IMR-90 (cell line): ENCODE measurements at regions not wholly inside any gene's neighbourhood (a gene's known extent, or its start where the extent isn't known, plus 50 kb on each side); places are given as distances from the start of the nearest gene placed in this dataset.

ENCODE experiments used
- ATAC-seq: fragments of 200-7000 bp; cut with Tn5 transposase; 2 replicates; pipeline ENCODE4 v1.9.1; 2020; ENCODE audit warnings: low read depth, mild to moderate bottlenecking, moderate library complexity
- BruUV-seq: library from RNA; stranded (reverse); fragments of 400-500 nt; replicated peaks from 2 replicates; lab custom pipeline; 2021; lab: Mats Ljungman, UMichigan
- CTCF ChIA-PET: fragments of 300-600 bp; formaldehyde crosslinking; extraction: SDS; loops from one replicate; lab custom pipeline; 2021; ENCODE audit warnings: antibody characterized with exemption; lab: Yijun Ruan, JAX
- POLR2A ChIA-PET: fragments of 300-600 bp; sonication (Branson Sonifier 250); formaldehyde crosslinking; loops from one replicate; lab custom pipeline; 2022; ENCODE audit warnings: antibody characterized with exemption; ENCODE audit not compliant: unreplicated experiment; lab: Charles Lee
- DNase-seq: peaks from one replicate; pipeline ENCODE4 v3.0.0; 2013
- H2AFZ ChIP-seq: replicated peaks from 2 replicates; pipeline ENCODE3; 2013; ENCODE audit warnings: low read length, mild to moderate bottlenecking; ENCODE audit not compliant: poor library complexity
- H2AK5ac ChIP-seq: 2 replicates; pipeline ENCODE4 v1.6.1; 2013; ENCODE audit warnings: low read depth, low read length, inconsistent platforms
- H2AK9ac ChIP-seq: replicated peaks from 2 replicates; pipeline ENCODE3; 2013; ENCODE audit warnings: mild to moderate bottlenecking, low read depth, low read length, moderate library complexity; ENCODE audit not compliant: poor library complexity
- H2BK120ac ChIP-seq: 2 replicates; pipeline ENCODE4 v1.6.1; 2013; ENCODE audit warnings: low read depth, low read length, inconsistent platforms
- H2BK15ac ChIP-seq: 3 replicates; pipeline ENCODE4 v1.6.1; 2013; ENCODE audit warnings: low read depth, low read length, inconsistent platforms
- H2BK20ac ChIP-seq: 2 replicates; pipeline ENCODE4 v1.6.1; 2013; ENCODE audit warnings: low read depth, mild to moderate bottlenecking, inconsistent platforms, low read length, moderate library complexity
- H2BK5ac ChIP-seq: 2 replicates; pipeline ENCODE4 v1.6.1; 2013; ENCODE audit warnings: mild to moderate bottlenecking, low read depth, low read length, inconsistent platforms; ENCODE audit not compliant: poor library complexity, severe bottlenecking
- H3K14ac ChIP-seq: replicated peaks from 2 replicates; pipeline ENCODE4 v1.6.1; 2013; ENCODE audit warnings: low read depth, low read length, inconsistent platforms
- H3K18ac ChIP-seq: 2 replicates; pipeline ENCODE4 v1.6.1; 2013; ENCODE audit warnings: low read depth, low read length, control low read depth
- H3K23ac ChIP-seq: 2 replicates; pipeline ENCODE4 v1.6.1; 2013; ENCODE audit warnings: low read depth, low read length, inconsistent platforms
- H3K27ac ChIP-seq: 2 replicates; pipeline ENCODE4 v1.5.1; 2013; ENCODE audit warnings: mild to moderate bottlenecking, control low read depth, low read length; ENCODE audit not compliant: insufficient read depth
- H3K27me3 ChIP-seq: 2 replicates; pipeline ENCODE4 v1.6.1; 2013; ENCODE audit warnings: low read length; ENCODE audit not compliant: control insufficient read depth, insufficient read depth
- H3K36me3 ChIP-seq: 2 replicates; pipeline ENCODE4 v1.6.1; 2013; ENCODE audit warnings: low read length, mixed read lengths; ENCODE audit not compliant: control insufficient read depth, insufficient read depth
- H3K4ac ChIP-seq: 2 replicates; pipeline ENCODE4 v1.6.1; 2013; ENCODE audit warnings: low read depth, low read length, inconsistent platforms
- H3K4me1 ChIP-seq: 2 replicates; pipeline ENCODE4 v1.6.1; 2013; ENCODE audit warnings: low read length, mixed read lengths; ENCODE audit not compliant: control insufficient read depth, insufficient read depth
- H3K4me2 ChIP-seq: 2 replicates; pipeline ENCODE4 v1.6.1; 2013; ENCODE audit warnings: low read depth, mild to moderate bottlenecking, control low read depth, low read length, moderate library complexity
- H3K4me3 ChIP-seq: 2 replicates; pipeline ENCODE4 v1.5.1; 2013; ENCODE audit warnings: low read depth, mild to moderate bottlenecking, control low read depth, low read length, moderate library complexity; ENCODE audit not compliant: insufficient read depth
- H3K56ac ChIP-seq: 2 replicates; pipeline ENCODE4 v1.6.1; 2013; ENCODE audit warnings: low read length, inconsistent platforms; ENCODE audit not compliant: insufficient read depth; ENCODE audit errors: extremely low read depth
- H3K79me1 ChIP-seq, 2 experiments: 2 replicates each; pipeline ENCODE4 v1.6.1; 2013; ENCODE audit warnings: low read length in 2 of 2, inconsistent platforms in 1 of 2, low read depth in 1 of 2
- H3K9ac ChIP-seq: 2 replicates; pipeline ENCODE4 v1.6.1; 2013; ENCODE audit warnings: low read depth, low read length, control low read depth
- H3K9me1 ChIP-seq: 2 replicates; pipeline ENCODE4 v1.6.1; 2013; ENCODE audit warnings: low read length, inconsistent platforms; ENCODE audit not compliant: insufficient read depth
- H3K9me3 ChIP-seq: 2 replicates; pipeline ENCODE4 v1.6.1; 2013; ENCODE audit warnings: low read length; ENCODE audit not compliant: control insufficient read depth, insufficient read depth
- H4K20me1 ChIP-seq: 2 replicates; pipeline ENCODE4 v1.6.1; 2013; ENCODE audit warnings: low read length, inconsistent platforms; ENCODE audit not compliant: insufficient read depth
- H4K5ac ChIP-seq: 2 replicates; pipeline ENCODE4 v1.6.1; 2013; ENCODE audit warnings: mild to moderate bottlenecking, low read depth, low read length, control low read depth
- H4K8ac ChIP-seq, 2 experiments: 2 replicates each; pipeline ENCODE4 v1.6.1; 2013; ENCODE audit warnings: low read depth in 2 of 2, low read length in 2 of 2, control low read depth in 1 of 2, inconsistent platforms in 1 of 2
- H4K91ac ChIP-seq: 2 replicates; pipeline ENCODE4 v1.6.1; 2013; ENCODE audit warnings: low read depth, low read length, inconsistent platforms; ENCODE audit not compliant: insufficient read depth
- BHLHE40 ChIP-seq: fragments of 150-350 bp; IDR thresholded peaks from 2 replicates; pipeline ENCODE4 v1.6.1; 2016; ENCODE audit warnings: mild to moderate bottlenecking, low read depth, low read length
- CEBPB ChIP-seq: IDR thresholded peaks from 2 replicates; pipeline ENCODE4 v1.6.1; 2012; ENCODE audit warnings: low read depth, low read length, improper control_type of control experiment
- CHD1 ChIP-seq: IDR thresholded peaks from 2 replicates; pipeline ENCODE4 v1.6.1; 2012; ENCODE audit warnings: low read depth, low read length, improper control_type of control experiment
- CTCF ChIP-seq: conservative IDR thresholded peaks from 2 replicates; pipeline ENCODE4 v1.5.1; 2012; ENCODE audit warnings: mild to moderate bottlenecking, low read depth, low read length, improper control_type of control experiment
- FOS ChIP-seq: fragments of 150-350 bp; IDR thresholded peaks from 2 replicates; pipeline ENCODE4 v1.6.1; 2016; ENCODE audit warnings: low read depth, low read length
- MAFK ChIP-seq: IDR thresholded peaks from 2 replicates; pipeline ENCODE4 v1.6.1; 2012; ENCODE audit warnings: low read depth, low read length, improper control_type of control experiment
- MXI1 ChIP-seq: IDR thresholded peaks from 2 replicates; pipeline ENCODE4 v1.6.1; 2012; ENCODE audit warnings: low read depth, mild to moderate bottlenecking, low read length, moderate library complexity, borderline replicate concordance
- NFE2L2 ChIP-seq: fragments of 150-350 bp; IDR thresholded peaks from 2 replicates; pipeline ENCODE4 v1.6.1; 2016; ENCODE audit warnings: low read depth, mild to moderate bottlenecking, low read length
- POLR2A ChIP-seq: IDR thresholded peaks from 2 replicates; pipeline ENCODE4 v1.6.1; 2012; ENCODE audit warnings: mild to moderate bottlenecking, low read depth, low read length
- RAD21 ChIP-seq: IDR thresholded peaks from 2 replicates; pipeline ENCODE4 v1.6.1; 2012; ENCODE audit warnings: low read length, improper control_type of control experiment
- RCOR1 ChIP-seq: IDR thresholded peaks from 2 replicates; pipeline ENCODE4 v1.6.1; 2012; ENCODE audit warnings: mild to moderate bottlenecking, low read length, improper control_type of control experiment; ENCODE audit not compliant: insufficient replicate concordance
- RFX5 ChIP-seq: IDR thresholded peaks from 2 replicates; pipeline ENCODE4 v1.8.0; 2012; ENCODE audit warnings: low read depth, mild to moderate bottlenecking, low read length, moderate library complexity
- SMC3 ChIP-seq: fragments of 150-350 bp; IDR thresholded peaks from 2 replicates; pipeline ENCODE4 v1.6.1; 2016; ENCODE audit warnings: low read depth, mild to moderate bottlenecking, antibody characterized with exemption, low read length, moderate library complexity
- WGBS, 2 experiments: methylation state at CpG; one replicate each; pipeline versions ENCODE4 v1.1.5 to v1.1.7; 2013; ENCODE audit warnings: missing lambda C conversion rate in 2 of 2; ENCODE audit not compliant: insufficient read length in 1 of 2; ENCODE audit errors: extremely low coverage in 2 of 2; 5-methylcytosine and 5-hydroxymethylcytosine counted together
- dilution Hi-C: fragments of 300-500 bp; cut with HindIII; formaldehyde crosslinking; loops from one replicate; pipeline ENCODE4 v1.14.3; 2018; ENCODE audit warnings: low sequenced_read_pairs; ENCODE audit not compliant: unreplicated experiment
- in situ Hi-C: fragments of 300-500 bp; cut with MboI; formaldehyde crosslinking; loops from 3 replicates; pipeline ENCODE4 v1.14.3; 2019; ENCODE audit warnings: low sequenced_read_pairs, inconsistent platforms, mixed read lengths
- intact Hi-C: fragments of 100-400 bp; cut with micrococcal nuclease; formaldehyde crosslinking; loops from 2 replicates; pipeline ENCODE4 v1.10.0; 2022
- TF ChIP-seq, protein P1 (sequence below): fragments of 150-350 bp; IDR thresholded peaks from 2 replicates; pipeline ENCODE4 v1.6.1; 2017; ENCODE audit warnings: mild to moderate bottlenecking, antibody characterized with exemption, low read length, low read depth
- TF ChIP-seq, protein P2 (sequence below): fragments of 150-350 bp; IDR thresholded peaks from 2 replicates; pipeline ENCODE4 v1.6.1; 2016; ENCODE audit warnings: low read depth, mild to moderate bottlenecking, low read length, moderate library complexity, borderline replicate concordance

DNA sequence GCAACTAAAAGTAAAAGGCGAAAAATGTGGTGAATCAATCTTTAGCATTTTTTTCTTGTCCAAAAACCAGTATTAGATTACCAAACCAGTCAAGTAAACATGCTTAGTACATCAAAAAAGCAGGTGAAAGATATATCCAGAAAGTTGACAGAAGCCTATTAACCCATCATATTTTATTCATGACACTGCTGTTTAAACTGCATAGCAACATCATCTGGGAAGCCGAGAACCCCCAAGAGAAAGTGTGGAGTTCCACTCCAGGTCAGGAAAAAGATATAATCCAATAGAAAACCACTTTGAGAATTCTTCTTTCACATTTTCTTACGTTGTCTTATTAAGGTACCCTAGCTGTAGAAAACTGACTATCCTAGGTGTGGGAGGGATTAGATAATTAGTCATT is 466.8 kb upstream of the CDH8 start:
- intact Hi-C loops, result no loop called here
- H3K56ac ChIP-seq, result no peak overlapping the region
- no peaks in the 10 kb centered on the region for H3K79me1 ChIP-seq
- POLR2A ChIA-PET, result no interaction called here
- no peak overlapping the region for H4K91ac ChIP-seq
- TF ChIP-seq RCOR1 (no peak), RFX5 (no peak), CEBPB (no peak), FOS (no peak), MXI1 (no peak), MAFK (no peak), RAD21 (no peak), BHLHE40 (no peak), SMC3 (no peak), POLR2A (no peak), CHD1 (no peak), NFE2L2 (no peak), CTCF (no peak)
- TF ChIP-seq, protein P1, sequence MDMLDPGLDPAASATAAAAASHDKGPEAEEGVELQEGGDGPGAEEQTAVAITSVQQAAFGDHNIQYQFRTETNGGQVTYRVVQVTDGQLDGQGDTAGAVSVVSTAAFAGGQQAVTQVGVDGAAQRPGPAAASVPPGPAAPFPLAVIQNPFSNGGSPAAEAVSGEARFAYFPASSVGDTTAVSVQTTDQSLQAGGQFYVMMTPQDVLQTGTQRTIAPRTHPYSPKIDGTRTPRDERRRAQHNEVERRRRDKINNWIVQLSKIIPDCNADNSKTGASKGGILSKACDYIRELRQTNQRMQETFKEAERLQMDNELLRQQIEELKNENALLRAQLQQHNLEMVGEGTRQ, result no peak
- TF ChIP-seq, protein P2, sequence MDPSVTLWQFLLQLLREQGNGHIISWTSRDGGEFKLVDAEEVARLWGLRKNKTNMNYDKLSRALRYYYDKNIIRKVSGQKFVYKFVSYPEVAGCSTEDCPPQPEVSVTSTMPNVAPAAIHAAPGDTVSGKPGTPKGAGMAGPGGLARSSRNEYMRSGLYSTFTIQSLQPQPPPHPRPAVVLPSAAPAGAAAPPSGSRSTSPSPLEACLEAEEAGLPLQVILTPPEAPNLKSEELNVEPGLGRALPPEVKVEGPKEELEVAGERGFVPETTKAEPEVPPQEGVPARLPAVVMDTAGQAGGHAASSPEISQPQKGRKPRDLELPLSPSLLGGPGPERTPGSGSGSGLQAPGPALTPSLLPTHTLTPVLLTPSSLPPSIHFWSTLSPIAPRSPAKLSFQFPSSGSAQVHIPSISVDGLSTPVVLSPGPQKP, result no peak
- no peaks in the 10 kb centered on the region for H3K27me3 ChIP-seq
- WGBS, 2 experiments, result no CpG with 5 or more reads among the region's 3 CpGs
- H4K5ac ChIP-seq, result no peak overlapping the region
- no peaks in the 10 kb centered on the region for H4K20me1 ChIP-seq
- H3K36me3 ChIP-seq, result no peaks in the 10 kb centered on the region
- DNase-seq, result no peak
- no peak overlapping the region for H2AK5ac ChIP-seq
- H2BK5ac ChIP-seq, result no peak overlapping the region
- no peak overlapping the region for H3K27ac ChIP-seq
- no peak overlapping the region for H2AFZ ChIP-seq
- no peak overlapping the region for H3K4me3 ChIP-seq
- no peak overlapping the region for H3K9ac ChIP-seq
- H3K9me1 ChIP-seq, result no peaks in the 10 kb centered on the region
- H3K18ac ChIP-seq, result no peak overlapping the region
- no TSS peak for BruUV-seq
- no peak overlapping the region for H3K14ac ChIP-seq
- H2BK15ac ChIP-seq, result no peak overlapping the region
- no peak overlapping the region for H3K23ac ChIP-seq
- no peak overlapping the region for H3K4me2 ChIP-seq
- CTCF ChIA-PET, result interaction anchor here (1.7 kb wide), 1 partner anchor 18 kb away, joined by 3 read pairs; no protein-coding TSS in a partner anchor
- in situ Hi-C loops, result no loop called here
- no peak overlapping the region for H3K4ac ChIP-seq
- no peak overlapping the region for H2BK120ac ChIP-seq
- H2AK9ac ChIP-seq, result no peak overlapping the region
- H4K8ac ChIP-seq, result no peak overlapping the region
- dilution Hi-C loops, result no loop called here
- no peak overlapping the region for H2BK20ac ChIP-seq
- ATAC-seq, result no peak
- H3K9me3 ChIP-seq, result no peaks in the 10 kb centered on the region; the same call in 1 of the 2 replicates
- H3K4me1 ChIP-seq, result no peaks in the 10 kb centered on the region
